MG63 (cell line): ENCODE measurements at regions not wholly inside any gene's neighbourhood (a gene's known extent, or its start where the extent isn't known, plus 50 kb on each side); places are given as distances from the start of the nearest gene placed in this dataset.

Experiments used
- DNase-seq: peaks from one replicate; pipeline ENCODE4 v3.0.0-alpha.2; 2020
- H3K27me3 ChIP-seq: fragments of 250-450 bp; sonication (Bioruptor Pico); 2 replicates; pipeline ENCODE4 v1.5.1; 2020; ENCODE audit warnings: mild to moderate bottlenecking, moderate library complexity
- H3K36me3 ChIP-seq: fragments of 250-450 bp; sonication (Bioruptor Pico); 2 replicates; pipeline ENCODE4 v1.5.1; 2020; ENCODE audit warnings: mild to moderate bottlenecking, moderate library complexity
- H3K4me3 ChIP-seq: fragments of 250-450 bp; sonication (Bioruptor Pico); 2 replicates; pipeline ENCODE4 v1.5.1; 2020; ENCODE audit warnings: mild to moderate bottlenecking, moderate library complexity
- H3K9me3 ChIP-seq: fragments of 250-450 bp; sonication (Bioruptor Pico); 2 replicates; pipeline ENCODE4 v1.5.1; 2020; ENCODE audit warnings: mild to moderate bottlenecking, moderate library complexity

DNA sequence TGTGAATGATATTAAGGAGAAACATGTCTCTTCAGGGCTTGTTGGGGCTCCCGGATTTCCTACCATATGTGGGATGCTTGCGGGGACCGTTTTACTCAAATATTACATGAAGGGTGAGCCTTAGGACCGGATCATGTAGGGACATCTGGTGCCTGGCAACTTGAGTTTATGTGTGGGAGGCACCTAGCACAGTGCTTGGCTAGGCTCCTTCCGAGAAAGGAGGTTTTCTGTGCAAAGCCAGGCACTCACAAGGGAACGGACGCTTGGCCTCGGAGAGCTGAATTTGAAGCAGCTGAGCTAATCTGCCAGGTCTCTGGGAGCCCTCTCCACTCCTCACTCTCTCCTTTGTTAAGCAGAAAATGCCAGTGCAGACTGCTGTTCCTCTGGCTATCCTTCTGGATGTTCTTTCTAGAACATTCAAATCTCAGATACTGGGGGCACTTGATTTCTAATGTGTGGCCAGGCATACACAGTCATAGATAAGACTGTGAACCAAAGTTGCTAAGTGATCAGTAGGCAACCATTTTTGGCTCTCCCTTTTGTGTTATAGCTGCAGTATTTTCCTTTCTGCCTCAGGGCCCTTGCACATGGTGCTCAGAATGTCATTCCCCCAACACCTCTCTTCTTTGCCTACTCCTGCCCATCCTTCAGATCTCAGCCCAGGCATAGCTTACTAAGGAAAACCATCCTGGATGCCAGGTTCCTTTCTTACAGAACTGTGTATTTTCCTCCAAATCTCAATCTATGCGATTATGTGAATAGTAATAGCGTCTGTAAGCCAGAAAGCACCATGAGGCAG is 216.6 kb upstream of the CSF3R start:
- H3K27me3 ChIP-seq: peaks cover 15% of the 10 kb centered on the region
- no peak for DNase-seq
- H3K36me3 ChIP-seq: no peaks in the 10 kb centered on the region
- no peak overlapping the region for H3K4me3 ChIP-seq
- H3K9me3 ChIP-seq: no peaks in the 10 kb centered on the region

- no peaks in the 10 kb centered on the region for H3K9me3 ChIP-seq
- H3K27me3 ChIP-seq: peaks cover 23% of the 10 kb centered on the region
- H3K36me3 ChIP-seq: no peaks in the 10 kb centered on the region
- no peak for DNase-seq
- no peak overlapping the region for H3K4me3 ChIP-seq
Observed at GRCh38 chr1:36697836-36698605, 215.3 kb upstream of the CSF3R start.

GRCh38 chr1:36696261-36696940 is 213.7 kb upstream of the CSF3R start:
- no peak overlapping the region for H3K4me3 ChIP-seq
- DNase-seq: no peak
- peaks cover 34% of the 10 kb centered on the region for H3K27me3 ChIP-seq
- no peaks in the 10 kb centered on the region for H3K9me3 ChIP-seq
- no peaks in the 10 kb centered on the region for H3K36me3 ChIP-seq

DNA sequence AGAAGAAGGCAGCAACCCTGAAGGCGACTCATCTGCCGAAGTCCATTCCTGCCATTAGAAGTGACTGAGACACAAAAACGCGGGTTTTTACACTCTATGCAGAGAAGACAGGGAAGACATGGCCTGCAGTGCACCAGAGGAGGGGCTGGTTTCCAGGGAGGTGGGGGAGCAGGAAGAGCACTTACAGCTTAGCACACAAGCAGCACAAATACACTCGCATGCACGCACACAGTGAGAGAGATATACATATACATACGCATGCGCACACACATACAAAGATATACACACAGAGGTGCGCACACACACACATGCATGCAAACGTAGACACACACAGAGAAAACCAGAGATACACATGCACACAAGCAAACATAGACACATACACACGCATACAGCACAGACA is 210.9 kb upstream of the CSF3R start:
- no peak for DNase-seq
- Histone ChIP-seq H3K36me3 (no peaks in the 10 kb centered on the region), H3K9me3 (no peaks in the 10 kb centered on the region), H3K27me3 (peaks cover 34% of the 10 kb centered on the region), H3K4me3 (no peak overlapping the region)

DNA sequence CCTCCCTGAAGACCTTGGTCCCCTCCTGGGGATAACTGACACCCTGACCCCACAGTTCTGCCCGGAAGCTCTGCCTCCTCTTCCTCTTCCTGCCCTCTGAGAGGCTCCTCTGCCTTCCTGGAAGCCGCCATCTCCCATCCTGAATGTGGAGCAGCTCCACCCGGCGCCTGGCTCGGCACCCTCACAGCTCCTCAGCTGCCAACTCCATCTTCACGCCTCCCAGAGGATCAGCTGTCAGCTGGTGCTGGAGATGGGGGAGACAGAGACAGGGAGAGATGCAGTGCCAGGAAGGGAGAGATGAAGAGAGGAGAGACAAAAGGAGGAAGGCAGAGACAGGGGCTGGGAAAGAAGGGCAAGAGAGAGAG is 210.4 kb upstream of the CSF3R start:
- Histone ChIP-seq H3K36me3 (no peaks in the 10 kb centered on the region), H3K27me3 (peaks cover 34% of the 10 kb centered on the region), H3K4me3 (no peak overlapping the region), H3K9me3 (no peaks in the 10 kb centered on the region)
- no peak for DNase-seq

DNA sequence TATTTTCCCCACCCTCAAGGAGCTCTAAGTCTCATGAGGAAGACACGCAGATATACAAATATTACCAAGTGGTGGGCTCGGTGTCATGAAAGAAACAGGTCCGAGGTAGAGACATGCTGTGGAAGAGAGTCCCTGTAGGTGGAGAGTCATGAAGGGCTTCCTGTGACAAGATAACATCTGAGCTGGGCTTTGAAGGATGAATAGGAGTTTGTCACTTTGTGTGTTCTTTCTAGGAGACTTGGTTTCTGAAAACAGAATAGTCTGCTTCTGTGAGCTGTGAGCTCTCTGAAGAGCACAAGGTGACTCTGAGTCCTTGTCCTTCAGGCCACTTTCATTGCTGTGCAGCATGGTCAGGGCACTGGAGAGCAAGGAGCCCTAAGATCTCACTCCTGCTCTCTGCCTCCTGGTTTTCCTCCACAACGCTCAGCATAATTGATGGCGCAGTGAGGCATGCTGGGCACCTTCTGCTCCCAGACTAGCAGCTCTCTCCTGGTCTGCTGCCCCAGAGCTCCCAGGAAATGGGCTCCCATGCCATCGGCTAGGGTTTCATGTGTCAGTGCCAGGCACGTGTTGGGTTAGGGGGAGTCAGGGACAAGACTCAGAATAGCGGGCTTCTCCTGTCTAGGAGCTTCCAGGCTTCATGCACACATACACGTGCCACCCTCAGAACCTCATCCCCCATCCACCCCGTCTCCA is 209.9 kb upstream of the CSF3R start:
- H3K27me3 ChIP-seq: peaks cover 34% of the 10 kb centered on the region
- H3K9me3 ChIP-seq: no peaks in the 10 kb centered on the region
- DNase-seq: no peak
- no peaks in the 10 kb centered on the region for H3K36me3 ChIP-seq
- H3K4me3 ChIP-seq: no peak overlapping the region

GRCh38 chr1:36691374-36691773 is 208.7 kb upstream of the CSF3R start:
- no peak overlapping the region for H3K4me3 ChIP-seq
- no peaks in the 10 kb centered on the region for H3K36me3 ChIP-seq
- peak; percentile 8 for DNase-seq
- H3K9me3 ChIP-seq: no peaks in the 10 kb centered on the region
- peaks cover 34% of the 10 kb centered on the region for H3K27me3 ChIP-seq

- Histone ChIP-seq H3K27me3 (peaks cover 24% of the 10 kb centered on the region), H3K36me3 (no peaks in the 10 kb centered on the region), H3K9me3 (no peaks in the 10 kb centered on the region), H3K4me3 (no peak overlapping the region)
- DNase-seq: no peak
Observed at GRCh38 chr1:36689992-36690391, 207.3 kb upstream of the CSF3R start.

DNA sequence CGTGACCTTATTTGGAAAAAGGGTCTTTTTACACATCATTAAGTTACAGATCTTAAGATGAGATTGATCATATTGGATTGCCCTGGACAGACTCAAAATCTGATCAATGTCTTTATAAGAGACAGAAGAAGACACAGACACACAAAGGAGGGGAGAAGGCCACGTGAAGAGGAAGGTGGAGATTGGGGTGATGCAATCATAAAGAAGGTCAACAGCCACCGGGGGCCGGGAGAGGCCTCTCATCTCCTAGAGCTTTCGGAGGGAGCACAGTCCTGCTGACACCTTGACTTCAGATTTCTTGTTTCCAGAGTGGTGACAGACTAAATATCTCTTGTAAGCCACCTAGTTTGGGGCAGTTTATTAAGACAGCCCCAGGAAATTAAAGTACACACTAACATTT is 204.6 kb upstream of the CSF3R start:
- Histone ChIP-seq H3K27me3 (peaks cover 10% of the 10 kb centered on the region), H3K4me3 (no peak overlapping the region), H3K36me3 (no peaks in the 10 kb centered on the region), H3K9me3 (no peaks in the 10 kb centered on the region)
- no peak for DNase-seq

- no peaks in the 10 kb centered on the region for H3K9me3 ChIP-seq
- no peaks in the 10 kb centered on the region for H3K36me3 ChIP-seq
- no peak overlapping the region for H3K4me3 ChIP-seq
- peaks cover 21% of the 10 kb centered on the region for H3K27me3 ChIP-seq
- DNase-seq: no peak
Observed at GRCh38 chr1:36675931-36676562, 193.3 kb upstream of the CSF3R start.

DNA sequence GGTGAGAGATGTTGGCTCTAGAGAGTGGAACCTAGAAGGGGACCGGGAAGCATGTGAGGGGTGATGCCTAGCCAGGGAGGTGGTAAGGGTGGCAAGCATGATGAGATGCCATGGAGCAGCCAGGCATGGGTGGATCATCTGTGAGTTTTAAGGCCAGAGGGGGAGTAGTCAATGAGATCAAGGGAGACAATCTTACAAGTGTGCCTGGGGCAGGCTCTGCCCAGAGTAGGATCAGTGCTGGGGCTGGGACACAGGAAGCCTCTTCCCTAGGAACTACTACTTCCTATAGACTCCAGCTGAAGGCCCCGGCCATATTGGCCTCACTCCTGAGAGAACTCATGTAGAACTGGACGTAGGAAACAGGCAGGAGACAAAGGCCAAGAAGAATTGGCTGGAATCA is 192.4 kb upstream of the CSF3R start:
- Histone ChIP-seq H3K36me3 (no peaks in the 10 kb centered on the region), H3K4me3 (no peak overlapping the region), H3K27me3 (peaks cover 20% of the 10 kb centered on the region), H3K9me3 (no peaks in the 10 kb centered on the region)
- no peak for DNase-seq

DNA sequence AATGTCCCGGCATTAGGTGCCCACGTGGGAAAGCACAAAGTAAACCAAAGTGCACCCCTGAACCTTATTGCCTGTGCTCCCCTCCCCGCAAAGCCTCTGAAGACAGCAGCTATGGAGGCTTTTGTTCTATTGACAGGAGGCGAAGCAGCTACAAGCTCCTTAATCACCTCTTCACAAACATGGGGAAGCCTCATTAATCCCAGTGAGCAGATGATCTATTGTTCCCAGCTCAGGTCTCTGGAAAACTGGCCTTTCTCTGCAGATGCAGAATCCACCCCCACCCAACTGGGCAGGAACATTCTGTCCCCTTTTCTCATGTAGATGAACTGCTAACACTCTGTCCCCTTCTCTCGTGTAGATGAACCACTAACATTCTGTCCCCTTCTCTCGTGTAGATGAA is 190.5 kb upstream of the CSF3R start:
- no peaks in the 10 kb centered on the region for H3K36me3 ChIP-seq
- H3K27me3 ChIP-seq: peaks cover 14% of the 10 kb centered on the region
- no peak for DNase-seq
- H3K9me3 ChIP-seq: no peaks in the 10 kb centered on the region
- no peak overlapping the region for H3K4me3 ChIP-seq

- no peak overlapping the region for H3K4me3 ChIP-seq
- H3K36me3 ChIP-seq: no peaks in the 10 kb centered on the region
- DNase-seq: no peak
- peaks cover 17% of the 10 kb centered on the region for H3K27me3 ChIP-seq
- no peaks in the 10 kb centered on the region for H3K9me3 ChIP-seq
Observed at GRCh38 chr1:36669262-36669661, 186.5 kb upstream of the CSF3R start.

GRCh38 chr1:36667836-36668235 is 185.1 kb upstream of the CSF3R start:
- no peaks in the 10 kb centered on the region for H3K9me3 ChIP-seq
- peaks cover 12% of the 10 kb centered on the region; the same call in 1 of the 2 replicates for H3K27me3 ChIP-seq
- H3K4me3 ChIP-seq: no peak overlapping the region
- no peaks in the 10 kb centered on the region for H3K36me3 ChIP-seq
- no peak for DNase-seq

- no peak for DNase-seq
Observed at GRCh38 chr1:36667256-36667655, 184.5 kb upstream of the CSF3R start.

DNA sequence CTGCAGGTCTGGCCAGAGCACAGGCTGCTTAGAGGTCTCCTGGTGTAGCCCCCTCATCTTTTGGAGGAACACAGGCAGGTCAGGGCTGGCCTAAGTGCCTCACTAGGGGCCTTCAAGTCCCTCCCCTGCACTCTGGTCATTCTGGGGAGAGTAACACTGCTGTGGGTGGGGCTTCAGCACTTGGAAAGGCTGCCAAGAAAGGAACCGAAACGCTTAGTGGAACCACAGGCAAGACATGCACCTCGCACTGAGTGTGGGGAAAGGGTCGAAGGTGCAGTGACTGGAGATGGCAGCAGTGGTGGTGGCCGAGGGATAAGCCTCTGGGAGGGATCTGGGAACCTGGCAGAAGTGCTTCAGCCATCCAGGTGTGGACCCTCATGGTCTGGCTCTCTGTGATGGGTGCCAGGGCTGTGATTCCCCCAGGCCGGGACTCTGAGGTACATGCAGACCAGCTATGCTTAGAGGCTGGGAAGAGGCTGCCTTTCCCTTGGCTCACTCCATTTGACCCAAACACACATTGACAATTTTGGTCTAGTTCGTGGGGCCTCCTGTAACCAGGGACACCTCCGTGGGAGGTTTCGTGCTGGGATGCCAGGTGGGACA is 182.9 kb upstream of the CSF3R start:
- Histone ChIP-seq H3K9me3 (no peaks in the 10 kb centered on the region), H3K27me3 (peaks cover 9% of the 10 kb centered on the region; the same call in 1 of the 2 replicates), H3K36me3 (no peaks in the 10 kb centered on the region), H3K4me3 (no peak overlapping the region)
- no peak for DNase-seq

More at GRCh38 chr1:36667256-36667655, 184.5 kb upstream of the CSF3R start:
- Histone ChIP-seq H3K4me3 (no peak overlapping the region), H3K27me3 (peaks cover 12% of the 10 kb centered on the region; the same call in 1 of the 2 replicates), H3K9me3 (no peaks in the 10 kb centered on the region), H3K36me3 (no peaks in the 10 kb centered on the region)
